OCI-LY1 (cell line): ENCODE measurements at regions not wholly inside any gene's neighbourhood (a gene's known extent, or its start where the extent isn't known, plus 50 kb on each side); places are given as distances from the start of the nearest gene placed in this dataset.

Source experiments
- H2AFZ ChIP-seq: fragments of 200-600 bp; sonication (generic), shearing (Covaris generic); 2 replicates; pipeline ENCODE4 v1.6.0; 2014; ENCODE audit warnings: antibody characterized with exemption, mild to moderate bottlenecking, low read length
- H3F3A ChIP-seq: fragments of 200-600 bp; sonication (generic), shearing (Covaris generic); 2 replicates; pipeline ENCODE4 v1.6.0; 2014; ENCODE audit warnings: mild to moderate bottlenecking, antibody characterized with exemption, low read length, moderate library complexity; ENCODE audit not compliant: insufficient read depth
- H3K27ac ChIP-seq: fragments of 200-600 bp; sonication (generic); 2 replicates; pipeline ENCODE4 v1.5.1; 2014; ENCODE audit warnings: low read length, mixed run types, mild to moderate bottlenecking, low read depth; ENCODE audit not compliant: poor library complexity, severe bottlenecking
- H3K27me3 ChIP-seq: fragments of 200-600 bp; sonication (generic); 2 replicates; pipeline ENCODE4 v1.6.0; 2014; ENCODE audit warnings: antibody characterized with exemption, mild to moderate bottlenecking, low read length, moderate library complexity; ENCODE audit not compliant: insufficient read depth
- H3K36me3 ChIP-seq: fragments of 200-600 bp; sonication (generic); 2 replicates; pipeline ENCODE4 v1.6.1; 2014; ENCODE audit warnings: mild to moderate bottlenecking, antibody characterized with exemption, low read length, moderate library complexity, mixed read lengths; ENCODE audit not compliant: insufficient read depth
- H3K4me1 ChIP-seq: fragments of 200-600 bp; sonication (generic); 2 replicates; pipeline ENCODE4 v1.5.1; 2014; ENCODE audit warnings: mild to moderate bottlenecking, low read length, moderate library complexity; ENCODE audit not compliant: insufficient read depth, severe bottlenecking
- H3K4me2 ChIP-seq: fragments of 200-600 bp; sonication (generic), shearing (Covaris generic); 2 replicates; pipeline ENCODE4 v1.6.1; 2014; ENCODE audit warnings: low read length
- H3K4me3 ChIP-seq: fragments of 200-600 bp; sonication (generic); 2 replicates; pipeline ENCODE4 v1.5.1; 2014; ENCODE audit warnings: low read length, low read depth, mild to moderate bottlenecking, mixed read lengths; ENCODE audit not compliant: poor library complexity, severe bottlenecking
- H3K79me2 ChIP-seq: fragments of 200-600 bp; shearing (Covaris generic); 2 replicates; pipeline ENCODE4 v1.6.1; 2016; ENCODE audit warnings: mixed run types, low read length, mixed read lengths; ENCODE audit not compliant: insufficient read depth
- H3K9ac ChIP-seq: fragments of 200-600 bp; sonication (generic), shearing (Covaris generic); 2 replicates; pipeline ENCODE4 v1.6.1; 2014; ENCODE audit warnings: mild to moderate bottlenecking, low read length, mixed read lengths
- H3K9me2 ChIP-seq: fragments of 200-600 bp; sonication (generic), shearing (Covaris generic); 2 replicates; pipeline ENCODE4 v1.6.1; 2014; ENCODE audit warnings: low read depth, mild to moderate bottlenecking, low read length, mixed read lengths
- H3K9me3 ChIP-seq: fragments of 200-600 bp; shearing (Covaris generic); 2 replicates; pipeline ENCODE4 v1.6.1; 2014; ENCODE audit warnings: low read length, mixed read lengths
- H4K20me1 ChIP-seq: fragments of 200-600 bp; sonication (generic), shearing (Covaris generic); 2 replicates; pipeline ENCODE4 v1.6.0; 2016; ENCODE audit warnings: mild to moderate bottlenecking, low read length; ENCODE audit not compliant: insufficient read depth
- EZH2 ChIP-seq: fragments of 200-600 bp; sonication (generic), shearing (Covaris generic); IDR thresholded peaks from 2 replicates; pipeline ENCODE4 v1.8.0; 2017; ENCODE audit warnings: borderline replicate concordance, mixed run types, mild to moderate bottlenecking, antibody characterized with exemption, low read length, moderate library complexity, mixed read lengths
- TF ChIP-seq, protein P1 (sequence below): fragments of 200-600 bp; sonication (generic), shearing (Covaris generic); IDR thresholded peaks from 2 replicates; pipeline ENCODE4 v1.5.1; 2017; ENCODE audit warnings: mild to moderate bottlenecking, antibody characterized with exemption, low read length, moderate library complexity, mixed read lengths

- Histone ChIP-seq H3K9ac (no peak overlapping the region), H3K4me3 (no peak overlapping the region), H3K27me3 (no peaks in the 10 kb centered on the region), H3K4me2 (no peak overlapping the region), H3K79me2 (no peaks in the 10 kb centered on the region), H3F3A (no peaks in the 10 kb centered on the region), H3K9me2 (no peaks in the 10 kb centered on the region), H2AFZ (no peak overlapping the region), H3K27ac (no peak overlapping the region), H3K4me1 (no peaks in the 10 kb centered on the region), H4K20me1 (no peaks in the 10 kb centered on the region), H3K9me3 (no peaks in the 10 kb centered on the region), H3K36me3 (no peaks in the 10 kb centered on the region)
- no peak for TF ChIP-seq EZH2
Measured at GRCh38 chr13:47747901-47748300, 253.2 kb downstream of the SUCLA2 start.

DNA sequence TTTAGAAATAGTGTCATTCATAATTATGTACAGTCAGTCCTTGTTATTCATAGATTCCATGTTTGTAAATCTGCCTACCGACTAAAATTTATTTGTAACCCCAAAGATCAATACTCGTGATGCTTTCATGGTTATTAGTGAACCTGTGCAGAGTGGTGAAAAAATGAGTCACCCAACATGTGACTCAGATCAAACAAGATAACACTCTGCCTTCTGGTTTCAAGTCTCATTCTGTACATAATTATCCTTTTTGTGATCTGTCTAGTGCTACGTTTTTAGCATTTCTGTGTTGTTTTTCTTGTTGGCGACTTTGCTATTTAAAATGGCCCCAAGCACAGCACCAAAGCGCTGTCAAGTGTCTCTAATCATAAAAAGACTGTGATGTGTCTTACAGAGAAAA lies 274.7 kb downstream of the SUCLA2 start:
- Histone ChIP-seq H3K27ac (no peak overlapping the region), H3F3A (no peaks in the 10 kb centered on the region), H3K9me2 (no peaks in the 10 kb centered on the region), H3K36me3 (no peaks in the 10 kb centered on the region), H3K27me3 (no peaks in the 10 kb centered on the region), H3K9me3 (no peaks in the 10 kb centered on the region), H3K79me2 (no peaks in the 10 kb centered on the region), H3K4me1 (no peaks in the 10 kb centered on the region), H2AFZ (no peak overlapping the region), H4K20me1 (no peaks in the 10 kb centered on the region), H3K4me2 (no peak overlapping the region), H3K9ac (no peak overlapping the region), H3K4me3 (no peak overlapping the region)
- TF ChIP-seq, protein P1, sequence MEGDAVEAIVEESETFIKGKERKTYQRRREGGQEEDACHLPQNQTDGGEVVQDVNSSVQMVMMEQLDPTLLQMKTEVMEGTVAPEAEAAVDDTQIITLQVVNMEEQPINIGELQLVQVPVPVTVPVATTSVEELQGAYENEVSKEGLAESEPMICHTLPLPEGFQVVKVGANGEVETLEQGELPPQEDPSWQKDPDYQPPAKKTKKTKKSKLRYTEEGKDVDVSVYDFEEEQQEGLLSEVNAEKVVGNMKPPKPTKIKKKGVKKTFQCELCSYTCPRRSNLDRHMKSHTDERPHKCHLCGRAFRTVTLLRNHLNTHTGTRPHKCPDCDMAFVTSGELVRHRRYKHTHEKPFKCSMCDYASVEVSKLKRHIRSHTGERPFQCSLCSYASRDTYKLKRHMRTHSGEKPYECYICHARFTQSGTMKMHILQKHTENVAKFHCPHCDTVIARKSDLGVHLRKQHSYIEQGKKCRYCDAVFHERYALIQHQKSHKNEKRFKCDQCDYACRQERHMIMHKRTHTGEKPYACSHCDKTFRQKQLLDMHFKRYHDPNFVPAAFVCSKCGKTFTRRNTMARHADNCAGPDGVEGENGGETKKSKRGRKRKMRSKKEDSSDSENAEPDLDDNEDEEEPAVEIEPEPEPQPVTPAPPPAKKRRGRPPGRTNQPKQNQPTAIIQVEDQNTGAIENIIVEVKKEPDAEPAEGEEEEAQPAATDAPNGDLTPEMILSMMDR = no peak
- no peak for TF ChIP-seq EZH2

DNA sequence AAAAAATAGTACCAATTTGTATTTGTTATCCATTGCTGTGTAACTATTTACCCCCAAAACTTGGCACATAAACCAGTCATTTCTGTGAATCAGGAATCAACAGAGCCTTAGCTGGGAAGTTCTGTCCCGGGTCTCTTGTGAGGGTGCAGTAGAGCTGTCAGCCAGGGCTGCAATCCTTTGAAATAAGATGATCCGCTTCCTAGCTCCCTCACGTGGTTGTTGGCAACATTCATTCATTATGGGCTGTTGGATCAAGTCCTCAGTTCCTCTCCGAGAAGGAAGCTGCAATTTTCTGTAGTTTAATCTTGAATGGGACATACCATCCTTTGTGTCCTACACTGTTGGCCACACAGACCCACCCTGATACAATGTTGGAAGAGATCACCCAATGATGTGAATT lies 277.2 kb downstream of the SUCLA2 start:
- Histone ChIP-seq H3K4me3 (no peak overlapping the region), H3K4me1 (no peaks in the 10 kb centered on the region), H3K36me3 (no peaks in the 10 kb centered on the region)

DNA sequence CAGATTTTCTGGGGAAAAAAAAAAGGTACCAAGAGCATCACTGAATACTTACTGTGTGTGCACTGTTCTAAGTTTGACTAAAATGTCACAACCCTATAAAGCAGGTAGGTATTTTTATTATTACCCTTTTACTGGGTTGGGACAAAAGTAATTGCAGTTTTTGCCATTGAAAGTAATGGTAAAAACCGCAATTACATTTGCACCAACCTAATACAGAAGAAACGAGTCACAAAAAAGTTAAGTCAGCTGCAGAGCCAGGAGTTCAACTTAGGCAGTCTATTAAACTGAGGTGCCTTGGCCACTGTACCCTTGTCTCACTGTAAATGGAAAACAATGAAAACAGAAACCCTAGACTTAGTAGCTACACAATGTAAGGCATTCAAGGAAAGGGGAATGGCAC lies 281.9 kb downstream of the SUCLA2 start:
- no peaks in the 10 kb centered on the region for H4K20me1 ChIP-seq
- no peaks in the 10 kb centered on the region for H3K36me3 ChIP-seq
- no peaks in the 10 kb centered on the region for H3F3A ChIP-seq
- no peak overlapping the region for H3K4me2 ChIP-seq
- no peak overlapping the region for H3K27ac ChIP-seq
- no peaks in the 10 kb centered on the region for H3K4me1 ChIP-seq
- no peak overlapping the region for H3K4me3 ChIP-seq
- TF ChIP-seq, protein P1 = no peak
- TF ChIP-seq EZH2 = no peak
- H2AFZ ChIP-seq = no peak overlapping the region
- no peak overlapping the region for H3K9ac ChIP-seq
- H3K9me2 ChIP-seq = no peaks in the 10 kb centered on the region
- no peaks in the 10 kb centered on the region for H3K9me3 ChIP-seq
- no peaks in the 10 kb centered on the region for H3K27me3 ChIP-seq
- no peaks in the 10 kb centered on the region for H3K79me2 ChIP-seq

More for the DNA sequence above, 277.2 kb downstream of the SUCLA2 start:
- Histone ChIP-seq H3K4me2 (no peak overlapping the region), H3K9me2 (no peaks in the 10 kb centered on the region), H4K20me1 (no peaks in the 10 kb centered on the region), H2AFZ (no peak overlapping the region), H3K9me3 (no peaks in the 10 kb centered on the region), H3K27ac (no peak overlapping the region), H3F3A (no peaks in the 10 kb centered on the region), H3K27me3 (no peaks in the 10 kb centered on the region), H3K79me2 (no peaks in the 10 kb centered on the region), H3K9ac (no peak overlapping the region)
- TF ChIP-seq, protein P1 = no peak
- TF ChIP-seq EZH2 = no peak
